WTC11 (cell line): ENCODE measurements at regions not wholly inside any gene's neighbourhood (a gene's known extent, or its start where the extent isn't known, plus 50 kb on each side); places are given as distances from the start of the nearest gene placed in this dataset.

ENCODE experiments used
- ATAC-seq: fragments of 200-7000 bp; cut with Tn5 transposase; 2 replicates; pipeline ENCODE4 v1.10.0; 2021; ENCODE audit warnings: mild to moderate bottlenecking, moderate library complexity
- CTCF ChIA-PET: fragments of 300-600 bp; sonication (Branson Sonifier 250); formaldehyde crosslinking; loops from one replicate; lab custom pipeline; 2021; ENCODE audit warnings: antibody characterized with exemption; lab: Charles Lee
- POLR2A ChIA-PET: fragments of 350-600 bp; sonication (Branson Sonifier 250); formaldehyde crosslinking; loops from one replicate; lab custom pipeline; 2021; ENCODE audit warnings: antibody characterized with exemption; lab: Charles Lee
- DNase-seq: peaks from one replicate; pipeline ENCODE4 v3.0.0; 2021; ENCODE audit warnings: low spot score
- H3K27ac Mint-ChIP-seq: 2 replicates; pipeline ENCODE4 v1.8.0; 2021; ENCODE audit warnings: mixed read lengths
- H3K27me3 Mint-ChIP-seq: 2 replicates; pipeline ENCODE4 v1.8.0; 2021; ENCODE audit warnings: low read depth, mild to moderate bottlenecking, moderate library complexity, mixed read lengths
- H3K36me3 Mint-ChIP-seq: 2 replicates; pipeline ENCODE4 v1.8.0; 2021; ENCODE audit warnings: mixed read lengths
- H3K4me1 Mint-ChIP-seq: 2 replicates; pipeline ENCODE4 v1.8.0; 2022; ENCODE audit warnings: mixed read lengths
- H3K4me3 Mint-ChIP-seq: 2 replicates; pipeline ENCODE4 v1.8.0; 2021; ENCODE audit warnings: mild to moderate bottlenecking, moderate library complexity, mixed read lengths
- H3K9me3 Mint-ChIP-seq: 2 replicates; pipeline ENCODE4 v1.8.0; 2021; ENCODE audit warnings: mixed read lengths
- FOXJ3 ChIP-seq: sonication (generic); formaldehyde crosslinking; IDR thresholded peaks from 2 replicates; pipeline ENCODE4 v1.9.0; 2021; ENCODE audit warnings: missing genetic modification reagents, mild to moderate bottlenecking, borderline replicate concordance
- FOXK1 ChIP-seq: sonication (generic); formaldehyde crosslinking; IDR thresholded peaks from 2 replicates; pipeline ENCODE4 v1.8.0; 2022; ENCODE audit warnings: mild to moderate bottlenecking, moderate library complexity, missing genetic modification reagents
- JAZF1 ChIP-seq: fragments of 250-450 bp; sonication (Bioruptor Pico); IDR thresholded peaks from 2 replicates; pipeline ENCODE4 v1.9.0; 2021; ENCODE audit warnings: moderate library complexity, mild to moderate bottlenecking, inconsistent platforms
- NFATC4 ChIP-seq: fragments of 250-450 bp; sonication (Bioruptor Pico); IDR thresholded peaks from 2 replicates; pipeline ENCODE4 v1.9.0; 2021; ENCODE audit warnings: mild to moderate bottlenecking
- NR3C1 ChIP-seq: sonication (generic); formaldehyde crosslinking; conservative IDR thresholded peaks from 2 replicates; pipeline ENCODE4 v1.8.1; 2023; ENCODE audit warnings: low read depth, mild to moderate bottlenecking, missing genetic modification reagents
- OVOL2 ChIP-seq: fragments of 250-450 bp; sonication (Bioruptor Pico); IDR thresholded peaks from 2 replicates; pipeline ENCODE4 v1.9.0; 2021; ENCODE audit warnings: mild to moderate bottlenecking, borderline replicate concordance
- PRRX2 ChIP-seq: fragments of 250-450 bp; sonication (Bioruptor Pico); IDR thresholded peaks from 2 replicates; pipeline ENCODE4 v1.8.0; 2021; ENCODE audit warnings: mild to moderate bottlenecking
- RELA ChIP-seq: sonication (generic); formaldehyde crosslinking; IDR thresholded peaks from 2 replicates; pipeline ENCODE4 v1.8.1; 2022; ENCODE audit warnings: missing genetic modification reagents, mild to moderate bottlenecking, borderline replicate concordance
- RORB ChIP-seq: fragments of 250-450 bp; sonication (Bioruptor Pico); IDR thresholded peaks from 2 replicates; pipeline ENCODE4 v1.9.0; 2021; ENCODE audit warnings: mild to moderate bottlenecking
- TEAD1 ChIP-seq: sonication (generic); formaldehyde crosslinking; IDR thresholded peaks from 2 replicates; pipeline ENCODE4 v1.8.0; 2022; ENCODE audit warnings: mild to moderate bottlenecking, missing genetic modification reagents
- ZNF423 ChIP-seq: fragments of 250-450 bp; sonication (Bioruptor Pico); IDR thresholded peaks from 2 replicates; pipeline ENCODE4 v2.1.2; 2022; ENCODE audit warnings: mild to moderate bottlenecking, moderate library complexity
- TF ChIP-seq, protein P1 (sequence below): sonication (generic); formaldehyde crosslinking; IDR thresholded peaks from 2 replicates; pipeline ENCODE4 v1.8.0; 2022; ENCODE audit warnings: mild to moderate bottlenecking, missing genetic modification reagents
- TF ChIP-seq, protein P2 (sequence below): sonication (generic); formaldehyde crosslinking; IDR thresholded peaks from 2 replicates; pipeline ENCODE4 v1.8.0; 2022; ENCODE audit warnings: mild to moderate bottlenecking, missing genetic modification reagents
- TF ChIP-seq, protein P3 (sequence below): fragments of 250-450 bp; sonication (Bioruptor Pico); IDR thresholded peaks from 2 replicates; pipeline ENCODE4 v1.9.0; 2021; ENCODE audit warnings: mild to moderate bottlenecking
- TF ChIP-seq, protein P4 (sequence below): sonication (generic); formaldehyde crosslinking; IDR thresholded peaks from 2 replicates; pipeline ENCODE4 v1.8.1; 2023; ENCODE audit warnings: mild to moderate bottlenecking, missing genetic modification reagents, borderline replicate concordance
- TF ChIP-seq, protein P5 (sequence below): sonication (generic); formaldehyde crosslinking; IDR thresholded peaks from 2 replicates; pipeline ENCODE4 v1.8.0; 2023; ENCODE audit warnings: missing genetic modification reagents
- TF ChIP-seq, protein P6 (sequence below): sonication (generic); formaldehyde crosslinking; conservative IDR thresholded peaks from 2 replicates; pipeline ENCODE4 v1.8.1; 2022; ENCODE audit warnings: mild to moderate bottlenecking, missing genetic modification reagents
- TF ChIP-seq, protein P7 (sequence below): sonication (generic); formaldehyde crosslinking; IDR thresholded peaks from 2 replicates; pipeline ENCODE4 v1.8.1; 2022; ENCODE audit warnings: low read depth, missing genetic modification reagents, borderline replicate concordance

DNA sequence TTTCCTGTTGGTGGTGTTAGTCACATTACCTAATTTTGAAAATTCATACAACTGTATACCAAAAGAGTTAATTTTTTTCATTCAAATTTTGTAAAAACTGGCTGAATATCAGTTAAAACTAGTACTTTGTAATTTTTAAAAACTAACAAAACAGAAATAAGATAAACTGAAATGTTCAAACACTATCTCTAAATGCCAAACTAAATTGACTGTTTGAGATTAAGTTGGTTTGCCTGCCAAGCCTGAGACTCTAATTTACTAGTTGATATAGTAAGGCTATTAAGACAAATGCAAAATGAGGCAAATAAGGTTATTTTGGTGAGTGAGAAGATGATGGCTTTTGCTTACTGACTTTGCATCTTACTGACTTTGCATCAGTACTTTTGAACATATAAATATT is 1134.9 kb upstream of the LRRN3 start:
- TF ChIP-seq, protein P1, sequence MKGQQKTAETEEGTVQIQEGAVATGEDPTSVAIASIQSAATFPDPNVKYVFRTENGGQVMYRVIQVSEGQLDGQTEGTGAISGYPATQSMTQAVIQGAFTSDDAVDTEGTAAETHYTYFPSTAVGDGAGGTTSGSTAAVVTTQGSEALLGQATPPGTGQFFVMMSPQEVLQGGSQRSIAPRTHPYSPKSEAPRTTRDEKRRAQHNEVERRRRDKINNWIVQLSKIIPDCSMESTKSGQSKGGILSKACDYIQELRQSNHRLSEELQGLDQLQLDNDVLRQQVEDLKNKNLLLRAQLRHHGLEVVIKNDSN (CRISPR knock-in tag): no peak
- TF ChIP-seq, protein P2, sequence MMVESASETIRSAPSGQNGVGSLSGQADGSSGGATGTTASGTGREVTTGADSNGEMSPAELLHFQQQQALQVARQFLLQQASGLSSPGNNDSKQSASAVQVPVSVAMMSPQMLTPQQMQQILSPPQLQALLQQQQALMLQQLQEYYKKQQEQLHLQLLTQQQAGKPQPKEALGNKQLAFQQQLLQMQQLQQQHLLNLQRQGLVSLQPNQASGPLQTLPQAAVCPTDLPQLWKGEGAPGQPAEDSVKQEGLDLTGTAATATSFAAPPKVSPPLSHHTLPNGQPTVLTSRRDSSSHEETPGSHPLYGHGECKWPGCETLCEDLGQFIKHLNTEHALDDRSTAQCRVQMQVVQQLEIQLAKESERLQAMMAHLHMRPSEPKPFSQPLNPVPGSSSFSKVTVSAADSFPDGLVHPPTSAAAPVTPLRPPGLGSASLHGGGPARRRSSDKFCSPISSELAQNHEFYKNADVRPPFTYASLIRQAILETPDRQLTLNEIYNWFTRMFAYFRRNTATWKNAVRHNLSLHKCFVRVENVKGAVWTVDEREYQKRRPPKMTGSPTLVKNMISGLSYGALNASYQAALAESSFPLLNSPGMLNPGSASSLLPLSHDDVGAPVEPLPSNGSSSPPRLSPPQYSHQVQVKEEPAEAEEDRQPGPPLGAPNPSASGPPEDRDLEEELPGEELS (CRISPR knock-in tag): no peak
- TF ChIP-seq RELA (CRISPR knock-in tag) (no peak), TEAD1 (CRISPR knock-in tag) (no peak), NR3C1 (CRISPR knock-in tag) (no peak)
- TF ChIP-seq, protein P3, sequence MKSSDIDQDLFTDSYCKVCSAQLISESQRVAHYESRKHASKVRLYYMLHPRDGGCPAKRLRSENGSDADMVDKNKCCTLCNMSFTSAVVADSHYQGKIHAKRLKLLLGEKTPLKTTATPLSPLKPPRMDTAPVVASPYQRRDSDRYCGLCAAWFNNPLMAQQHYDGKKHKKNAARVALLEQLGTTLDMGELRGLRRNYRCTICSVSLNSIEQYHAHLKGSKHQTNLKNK (CRISPR knock-in tag): no peak
- CTCF ChIA-PET: interaction anchor here (0.6 kb wide), 1 partner anchor 134 kb away, joined by 3 read pairs; no protein-coding TSS in a partner anchor
- Mint-ChIP-seq H3K36me3 (no peaks in the 10 kb centered on the region; the same call in 1 of the 2 replicates), H3K4me3 (no peak overlapping the region), H3K4me1 (peaks cover 19% of the 10 kb centered on the region), H3K9me3 (peaks cover 31% of the 10 kb centered on the region), H3K27me3 (no peaks in the 10 kb centered on the region), H3K27ac (no peak overlapping the region)
- ATAC-seq (no peak), DNase-seq (no peak)
- POLR2A ChIA-PET: interaction anchor here (0.6 kb wide), 2 partner anchors 8 to 23 kb away, joined by 4 to 6 read pairs; no protein-coding TSS in a partner anchor

DNA sequence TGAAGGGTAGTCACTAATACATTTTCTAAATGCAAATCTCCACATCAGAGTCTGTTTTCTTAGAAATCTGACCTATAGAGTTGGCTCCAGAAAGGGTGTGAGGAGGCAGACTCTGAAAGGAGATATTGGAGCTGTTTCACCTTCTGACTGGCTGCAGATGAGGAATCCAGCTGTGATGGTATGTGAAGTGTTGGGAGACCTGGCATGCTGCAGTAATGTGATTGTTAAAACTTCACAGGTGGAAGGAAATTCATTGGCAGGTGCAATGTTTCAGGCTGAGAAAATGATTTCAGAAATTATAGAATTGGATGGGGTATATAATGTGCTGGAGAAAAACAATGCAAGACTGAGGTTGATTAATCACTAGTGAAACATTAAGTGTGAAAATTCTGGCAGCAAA is 1134.0 kb upstream of the LRRN3 start:
- Mint-ChIP-seq H3K27me3 (no peaks in the 10 kb centered on the region), H3K9me3 (peaks cover 31% of the 10 kb centered on the region), H3K36me3 (no peaks in the 10 kb centered on the region; the same call in 1 of the 2 replicates), H3K4me1 (peaks cover 19% of the 10 kb centered on the region), H3K4me3 (no peak overlapping the region), H3K27ac (no peak overlapping the region; the same call in 1 of the 2 replicates)
- no peak for TF ChIP-seq ZNF423 (CRISPR knock-in tag)
- TF ChIP-seq NFATC4 (CRISPR knock-in tag): no peak
- no peak for TF ChIP-seq NR3C1 (CRISPR knock-in tag)
- TF ChIP-seq, protein P4, sequence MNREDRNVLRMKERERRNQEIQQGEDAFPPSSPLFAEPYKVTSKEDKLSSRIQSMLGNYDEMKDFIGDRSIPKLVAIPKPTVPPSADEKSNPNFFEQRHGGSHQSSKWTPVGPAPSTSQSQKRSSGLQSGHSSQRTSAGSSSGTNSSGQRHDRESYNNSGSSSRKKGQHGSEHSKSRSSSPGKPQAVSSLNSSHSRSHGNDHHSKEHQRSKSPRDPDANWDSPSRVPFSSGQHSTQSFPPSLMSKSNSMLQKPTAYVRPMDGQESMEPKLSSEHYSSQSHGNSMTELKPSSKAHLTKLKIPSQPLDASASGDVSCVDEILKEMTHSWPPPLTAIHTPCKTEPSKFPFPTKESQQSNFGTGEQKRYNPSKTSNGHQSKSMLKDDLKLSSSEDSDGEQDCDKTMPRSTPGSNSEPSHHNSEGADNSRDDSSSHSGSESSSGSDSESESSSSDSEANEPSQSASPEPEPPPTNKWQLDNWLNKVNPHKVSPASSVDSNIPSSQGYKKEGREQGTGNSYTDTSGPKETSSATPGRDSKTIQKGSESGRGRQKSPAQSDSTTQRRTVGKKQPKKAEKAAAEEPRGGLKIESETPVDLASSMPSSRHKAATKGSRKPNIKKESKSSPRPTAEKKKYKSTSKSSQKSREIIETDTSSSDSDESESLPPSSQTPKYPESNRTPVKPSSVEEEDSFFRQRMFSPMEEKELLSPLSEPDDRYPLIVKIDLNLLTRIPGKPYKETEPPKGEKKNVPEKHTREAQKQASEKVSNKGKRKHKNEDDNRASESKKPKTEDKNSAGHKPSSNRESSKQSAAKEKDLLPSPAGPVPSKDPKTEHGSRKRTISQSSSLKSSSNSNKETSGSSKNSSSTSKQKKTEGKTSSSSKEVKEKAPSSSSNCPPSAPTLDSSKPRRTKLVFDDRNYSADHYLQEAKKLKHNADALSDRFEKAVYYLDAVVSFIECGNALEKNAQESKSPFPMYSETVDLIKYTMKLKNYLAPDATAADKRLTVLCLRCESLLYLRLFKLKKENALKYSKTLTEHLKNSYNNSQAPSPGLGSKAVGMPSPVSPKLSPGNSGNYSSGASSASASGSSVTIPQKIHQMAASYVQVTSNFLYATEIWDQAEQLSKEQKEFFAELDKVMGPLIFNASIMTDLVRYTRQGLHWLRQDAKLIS (CRISPR knock-in tag): no peak
- TF ChIP-seq FOXJ3 (CRISPR knock-in tag): no peak
- TF ChIP-seq, protein P5, sequence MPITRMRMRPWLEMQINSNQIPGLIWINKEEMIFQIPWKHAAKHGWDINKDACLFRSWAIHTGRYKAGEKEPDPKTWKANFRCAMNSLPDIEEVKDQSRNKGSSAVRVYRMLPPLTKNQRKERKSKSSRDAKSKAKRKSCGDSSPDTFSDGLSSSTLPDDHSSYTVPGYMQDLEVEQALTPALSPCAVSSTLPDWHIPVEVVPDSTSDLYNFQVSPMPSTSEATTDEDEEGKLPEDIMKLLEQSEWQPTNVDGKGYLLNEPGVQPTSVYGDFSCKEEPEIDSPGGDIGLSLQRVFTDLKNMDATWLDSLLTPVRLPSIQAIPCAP (CRISPR knock-in tag): no peak
- TF ChIP-seq RORB: no peak
- CTCF ChIA-PET: interaction anchor here (0.6 kb wide), 1 partner anchor 133 kb away, joined by 3 read pairs; no protein-coding TSS in a partner anchor
- peak; percentile 90 for ATAC-seq
- DNase-seq: no peak
- POLR2A ChIA-PET: interaction anchor here (0.6 to 0.7 kb wide), 3 partner anchors 9 to 69 kb away, joined by 4 to 7 read pairs (median 6); no protein-coding TSS in a partner anchor

DNA sequence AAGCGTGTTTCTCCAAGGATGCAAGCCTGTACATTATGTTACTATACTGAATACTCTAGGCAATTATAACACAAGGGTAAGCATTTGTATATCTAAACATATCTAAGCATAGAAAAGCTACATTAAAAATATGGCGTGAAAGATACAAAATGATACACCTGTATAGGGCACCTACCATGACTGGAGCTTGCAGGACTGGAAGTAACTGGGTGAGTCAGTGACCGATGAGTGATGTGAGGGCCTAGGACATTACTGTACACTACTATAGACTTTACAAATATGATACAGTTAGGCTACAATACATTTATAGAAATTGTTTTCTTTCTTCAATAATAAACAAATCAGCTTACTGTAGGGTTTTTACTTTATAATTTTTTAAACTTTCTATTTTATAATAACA is 1127.2 kb upstream of the LRRN3 start:
- Mint-ChIP-seq H3K36me3 (no peaks in the 10 kb centered on the region), H3K4me1 (no peaks in the 10 kb centered on the region), H3K9me3 (peaks cover 15% of the 10 kb centered on the region), H3K4me3 (no peak overlapping the region), H3K27ac (no peak overlapping the region), H3K27me3 (no peaks in the 10 kb centered on the region)
- ATAC-seq (no peak), DNase-seq (no peak)
- POLR2A ChIA-PET: no interaction called here
- TF ChIP-seq OVOL2: no peak
- TF ChIP-seq, protein P6, sequence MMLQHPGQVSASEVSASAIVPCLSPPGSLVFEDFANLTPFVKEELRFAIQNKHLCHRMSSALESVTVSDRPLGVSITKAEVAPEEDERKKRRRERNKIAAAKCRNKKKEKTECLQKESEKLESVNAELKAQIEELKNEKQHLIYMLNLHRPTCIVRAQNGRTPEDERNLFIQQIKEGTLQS: no peak
- no peak for TF ChIP-seq JAZF1
- no peak for TF ChIP-seq PRRX2 (CRISPR knock-in tag)
- TF ChIP-seq FOXK1: no peak
- TF ChIP-seq, protein P7, sequence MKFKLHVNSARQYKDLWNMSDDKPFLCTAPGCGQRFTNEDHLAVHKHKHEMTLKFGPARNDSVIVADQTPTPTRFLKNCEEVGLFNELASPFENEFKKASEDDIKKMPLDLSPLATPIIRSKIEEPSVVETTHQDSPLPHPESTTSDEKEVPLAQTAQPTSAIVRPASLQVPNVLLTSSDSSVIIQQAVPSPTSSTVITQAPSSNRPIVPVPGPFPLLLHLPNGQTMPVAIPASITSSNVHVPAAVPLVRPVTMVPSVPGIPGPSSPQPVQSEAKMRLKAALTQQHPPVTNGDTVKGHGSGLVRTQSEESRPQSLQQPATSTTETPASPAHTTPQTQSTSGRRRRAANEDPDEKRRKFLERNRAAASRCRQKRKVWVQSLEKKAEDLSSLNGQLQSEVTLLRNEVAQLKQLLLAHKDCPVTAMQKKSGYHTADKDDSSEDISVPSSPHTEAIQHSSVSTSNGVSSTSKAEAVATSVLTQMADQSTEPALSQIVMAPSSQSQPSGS (CRISPR knock-in tag): no peak
- CTCF ChIA-PET: no interaction called here
